H9 (cell line): ENCODE measurements at regions not wholly inside any gene's neighbourhood (a gene's known extent, or its start where the extent isn't known, plus 50 kb on each side); places are given as distances from the start of the nearest gene placed in this dataset.

Source experiments
- DNase-seq: peaks from one replicate; pipeline ENCODE4 v3.0.0-alpha.2; 2017
- H2AFZ ChIP-seq: one replicate; pipeline ENCODE4 v1.6.1; 2013; ENCODE audit warnings: mild to moderate bottlenecking, low read length, control low read depth, moderate library complexity
- H2AK5ac ChIP-seq: 2 replicates; pipeline ENCODE4 v1.6.1; 2013; ENCODE audit warnings: low read length, control low read depth, mixed read lengths; ENCODE audit not compliant: insufficient read length
- H2BK120ac ChIP-seq: one replicate; pipeline ENCODE4 v1.6.1; 2013; ENCODE audit warnings: low read depth, mild to moderate bottlenecking, low read length, control low read depth, inconsistent platforms; ENCODE audit not compliant: poor library complexity, severe bottlenecking
- H2BK12ac ChIP-seq: 2 replicates; pipeline ENCODE4 v1.6.1; 2013; ENCODE audit warnings: low read length, control low read depth, mixed read lengths, low read depth; ENCODE audit not compliant: insufficient read length
- H2BK15ac ChIP-seq: 2 replicates; pipeline ENCODE4 v1.6.1; 2013; ENCODE audit warnings: low read depth, low read length, control low read depth
- H2BK20ac ChIP-seq: one replicate; pipeline ENCODE4 v1.6.1; 2013; ENCODE audit warnings: low read depth, mild to moderate bottlenecking, low read length, control low read depth, inconsistent platforms; ENCODE audit not compliant: poor library complexity, severe bottlenecking
- H2BK5ac ChIP-seq: 2 replicates; pipeline ENCODE4 v1.6.1; 2013; ENCODE audit warnings: low read length, control low read depth, mixed read lengths; ENCODE audit not compliant: insufficient read length
- H3K14ac ChIP-seq: 2 replicates; pipeline ENCODE4 v1.6.1; 2013; ENCODE audit warnings: low read length, control low read depth; ENCODE audit not compliant: insufficient read depth
- H3K18ac ChIP-seq: 2 replicates; pipeline ENCODE4 v1.6.1; 2013; ENCODE audit warnings: low read depth, mild to moderate bottlenecking, mixed read lengths, low read length, control low read depth; ENCODE audit not compliant: insufficient read length
- H3K23ac ChIP-seq: 2 replicates; pipeline ENCODE4 v1.6.1; 2013; ENCODE audit warnings: low read length, control low read depth, mixed read lengths, low read depth; ENCODE audit not compliant: insufficient read length
- H3K23me2 ChIP-seq: 2 replicates; pipeline ENCODE4 v1.6.1; 2013; ENCODE audit warnings: low read depth, mild to moderate bottlenecking, mixed read lengths, low read length, control low read depth; ENCODE audit not compliant: insufficient read length, poor library complexity, severe bottlenecking
- H3K27ac ChIP-seq: 2 replicates; pipeline ENCODE4 v1.5.1; 2013; ENCODE audit warnings: low read length, control low read depth, mixed read lengths, low read depth; ENCODE audit not compliant: insufficient read length
- H3K27me3 ChIP-seq: 2 replicates; pipeline ENCODE4 v1.6.1; 2013; ENCODE audit warnings: low read length, control low read depth, inconsistent platforms; ENCODE audit not compliant: insufficient read depth
- H3K4ac ChIP-seq: 2 replicates; pipeline ENCODE4 v1.6.1; 2013; ENCODE audit warnings: low read depth, mild to moderate bottlenecking, control low read depth, inconsistent platforms, low read length, moderate library complexity
- H3K4me1 ChIP-seq: 2 replicates; pipeline ENCODE4 v1.6.1; 2013; ENCODE audit warnings: low read length, control low read depth, inconsistent platforms; ENCODE audit not compliant: insufficient read depth
- H3K4me2 ChIP-seq: 2 replicates; pipeline ENCODE4 v1.6.1; 2013; ENCODE audit warnings: low read length, control low read depth, mixed read lengths; ENCODE audit not compliant: insufficient read length, insufficient read depth
- H3K56ac ChIP-seq: 2 replicates; pipeline ENCODE4 v1.6.1; 2013; ENCODE audit warnings: low read depth, mild to moderate bottlenecking, mixed read lengths, low read length, control low read depth; ENCODE audit not compliant: insufficient read length
- H3K79me1 ChIP-seq: 2 replicates; pipeline ENCODE4 v1.6.1; 2013; ENCODE audit warnings: low read depth, mild to moderate bottlenecking, moderate library complexity, low read length, control low read depth, inconsistent platforms; ENCODE audit not compliant: insufficient read depth, poor library complexity, severe bottlenecking
- H3K79me2 ChIP-seq: 2 replicates; pipeline ENCODE4 v1.6.1; 2013; ENCODE audit warnings: low read length, control low read depth, inconsistent platforms; ENCODE audit not compliant: insufficient read depth
- H3K9ac ChIP-seq: 2 replicates; pipeline ENCODE4 v1.6.1; 2013; ENCODE audit warnings: low read length, control low read depth, mixed read lengths; ENCODE audit not compliant: insufficient read length; ENCODE audit errors: extremely low read depth
- H3K9me3 ChIP-seq: one replicate; pipeline ENCODE4 v1.6.1; 2013; ENCODE audit warnings: low read depth, low read length, inconsistent platforms; ENCODE audit not compliant: control insufficient read depth
- H3T11ph ChIP-seq: one replicate; pipeline ENCODE4 v1.6.1; 2013; ENCODE audit warnings: mild to moderate bottlenecking, low read length, control low read depth, inconsistent platforms
- H4K20me1 ChIP-seq: one replicate; pipeline ENCODE4 v1.6.1; 2013; ENCODE audit not compliant: control insufficient read depth, insufficient read length, insufficient read depth
- H4K5ac ChIP-seq: 2 replicates; pipeline ENCODE4 v1.6.1; 2013; ENCODE audit warnings: low read depth, mild to moderate bottlenecking, mixed read lengths, low read length, control low read depth; ENCODE audit not compliant: insufficient read length
- H4K8ac ChIP-seq: replicated peaks from 2 replicates; pipeline ENCODE4 v1.6.1; 2013; ENCODE audit warnings: low read length, control low read depth, mixed read lengths, low read depth; ENCODE audit not compliant: insufficient read length
- H4K91ac ChIP-seq: 2 replicates; pipeline ENCODE4 v1.6.1; 2013; ENCODE audit warnings: low read depth, mild to moderate bottlenecking, moderate library complexity, mixed read lengths, low read length, control low read depth; ENCODE audit not compliant: insufficient read length
- H3K27ac Mint-ChIP-seq, 3 experiments: 2 replicates in 2 of 3; 3 replicates in 1 of 3; pipeline ENCODE4 v1.8.0; 2020 to 2021; ENCODE audit warnings: mixed read lengths in 3 of 3, mild to moderate bottlenecking in 1 of 3, moderate library complexity in 1 of 3
- H3K27me3 Mint-ChIP-seq: 2 replicates; pipeline ENCODE4 v1.8.0; 2021; ENCODE audit warnings: low read depth, mild to moderate bottlenecking, moderate library complexity, mixed read lengths
- H3K36me3 Mint-ChIP-seq, 3 experiments: 2 replicates in 2 of 3; 3 replicates in 1 of 3; pipeline ENCODE4 v1.8.0; 2020 to 2021; ENCODE audit warnings: low read depth in 3 of 3, mixed read lengths in 3 of 3; ENCODE audit not compliant: insufficient read depth in 1 of 3
- H3K4me1 Mint-ChIP-seq, 2 experiments: 2 replicates each; pipeline ENCODE4 v1.8.0; 2020; ENCODE audit warnings: mixed read lengths in 2 of 2
- H3K4me3 Mint-ChIP-seq, 2 experiments: 2 replicates in 1 of 2; 3 replicates in 1 of 2; pipeline ENCODE4 v1.8.0; 2020 to 2021; ENCODE audit warnings: mild to moderate bottlenecking in 2 of 2, mixed read lengths in 2 of 2, moderate library complexity in 1 of 2
- H3K9me3 Mint-ChIP-seq, 2 experiments: 2 replicates in 1 of 2; 3 replicates in 1 of 2; pipeline ENCODE4 v1.8.0; 2020; ENCODE audit warnings: mild to moderate bottlenecking in 2 of 2, mixed read lengths in 2 of 2, moderate library complexity in 1 of 2
- WGBS: extraction: QIAGEN DNeasy Blood & Tissue Kit; methylation state at CpG from one replicate; pipeline ENCODE4 v1.1.7; 2013; ENCODE audit warnings: missing lambda C conversion rate, low lambda C conversion rate, mixed read lengths; ENCODE audit not compliant: insufficient read length; ENCODE audit errors: extremely low coverage; 5-methylcytosine and 5-hydroxymethylcytosine counted together
- TF ChIP-seq, protein P1 (sequence below): fragments of 200-600 bp; sonication (generic); conservative IDR thresholded peaks from 3 replicates; pipeline ENCODE4 v1.8.0; 2021; ENCODE audit warnings: antibody characterized with exemption, mild to moderate bottlenecking

DNA sequence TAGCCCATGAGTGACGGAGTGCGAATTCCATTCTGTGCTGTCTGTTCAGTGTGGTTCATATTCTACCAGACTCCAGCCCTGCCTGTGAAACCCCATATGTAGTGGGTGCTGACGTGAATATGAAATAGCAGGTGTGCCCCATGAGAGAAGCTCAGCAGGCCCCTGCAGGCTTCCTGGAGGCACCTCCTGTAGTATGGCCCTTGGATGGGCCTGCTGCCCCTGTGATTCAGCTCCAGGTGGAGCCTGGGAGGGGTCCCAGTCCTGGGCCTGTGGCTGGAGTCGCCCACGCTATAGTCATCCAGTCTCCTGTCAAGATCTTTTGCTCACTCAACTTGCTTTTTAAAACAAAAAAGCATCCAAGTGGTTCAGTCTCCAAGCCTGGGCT lies 125.5 kb downstream of the GLI2 start:
- Mint-ChIP-seq H3K9me3 (no peaks in the 10 kb centered on the region), H3K36me3 (peaks cover 3 to 8% (median 6%) of the 10 kb centered on the region in 3 experiments; a peak in 3 of 7 replicates)
- no peaks in the 10 kb centered on the region; the same call in 1 of the 2 replicates for H3K79me2 ChIP-seq

More for the DNA sequence above, 125.5 kb downstream of the GLI2 start:
- Mint-ChIP-seq H3K27ac (peak overlapping the region in 2 of 3 experiments; percentile 70 to 84; a peak in 1 of 7 replicates), H3K4me1 (peaks cover 63 to 77% of the 10 kb centered on the region in 2 experiments), H3K4me3 (no peak overlapping the region), H3K27me3 (no peaks in the 10 kb centered on the region; the same call in none of the 2 replicates)
- no peak overlapping the region for H2BK12ac ChIP-seq
- H4K20me1 ChIP-seq, result no peaks in the 10 kb centered on the region
- WGBS, result no CpG with 5 or more reads among the region's 5 CpGs
- no peak overlapping the region for H3K23ac ChIP-seq
- H3K56ac ChIP-seq, result no peak overlapping the region
- H3T11ph ChIP-seq, result no peak overlapping the region
- H3K27me3 ChIP-seq, result no peaks in the 10 kb centered on the region
- H2BK20ac ChIP-seq, result no peak overlapping the region
- TF ChIP-seq, protein P1, sequence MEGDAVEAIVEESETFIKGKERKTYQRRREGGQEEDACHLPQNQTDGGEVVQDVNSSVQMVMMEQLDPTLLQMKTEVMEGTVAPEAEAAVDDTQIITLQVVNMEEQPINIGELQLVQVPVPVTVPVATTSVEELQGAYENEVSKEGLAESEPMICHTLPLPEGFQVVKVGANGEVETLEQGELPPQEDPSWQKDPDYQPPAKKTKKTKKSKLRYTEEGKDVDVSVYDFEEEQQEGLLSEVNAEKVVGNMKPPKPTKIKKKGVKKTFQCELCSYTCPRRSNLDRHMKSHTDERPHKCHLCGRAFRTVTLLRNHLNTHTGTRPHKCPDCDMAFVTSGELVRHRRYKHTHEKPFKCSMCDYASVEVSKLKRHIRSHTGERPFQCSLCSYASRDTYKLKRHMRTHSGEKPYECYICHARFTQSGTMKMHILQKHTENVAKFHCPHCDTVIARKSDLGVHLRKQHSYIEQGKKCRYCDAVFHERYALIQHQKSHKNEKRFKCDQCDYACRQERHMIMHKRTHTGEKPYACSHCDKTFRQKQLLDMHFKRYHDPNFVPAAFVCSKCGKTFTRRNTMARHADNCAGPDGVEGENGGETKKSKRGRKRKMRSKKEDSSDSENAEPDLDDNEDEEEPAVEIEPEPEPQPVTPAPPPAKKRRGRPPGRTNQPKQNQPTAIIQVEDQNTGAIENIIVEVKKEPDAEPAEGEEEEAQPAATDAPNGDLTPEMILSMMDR, result no peak
- H3K4ac ChIP-seq, result no peak overlapping the region
- H2BK15ac ChIP-seq, result no peak overlapping the region
- no peak overlapping the region for H4K8ac ChIP-seq
- no peak overlapping the region for H3K14ac ChIP-seq
- H4K5ac ChIP-seq, result no peak overlapping the region
- DNase-seq, result no peak
- no peak overlapping the region for H3K18ac ChIP-seq
- no peak overlapping the region for H2BK120ac ChIP-seq
- no peak overlapping the region for H2AFZ ChIP-seq
- no peaks in the 10 kb centered on the region for H3K79me1 ChIP-seq
- no peak overlapping the region for H3K4me2 ChIP-seq
- H3K23me2 ChIP-seq, result no peaks in the 10 kb centered on the region
- H3K9me3 ChIP-seq, result no peaks in the 10 kb centered on the region
- no peak overlapping the region for H2AK5ac ChIP-seq
- H3K4me1 ChIP-seq, result peaks cover 18% of the 10 kb centered on the region
- no peak overlapping the region for H3K9ac ChIP-seq
- H3K27ac ChIP-seq, result no peak overlapping the region
- H4K91ac ChIP-seq, result no peak overlapping the region
- H2BK5ac ChIP-seq, result no peak overlapping the region
